ENCODE measurements at regions not wholly inside any gene's neighbourhood (a gene's known extent, or its start where the extent isn't known, plus 50 kb on each side); places are given as distances from the start of the nearest gene placed in this dataset.

GRCh38 chr9:87803623-87804345 lies 77.9 kb downstream of the CTSL start (continued):
- no peak for TF ChIP-seq SRSF1 (IDR thresholded peaks at IDR 0.05; ENCODE audit: low read depth, low read length)
- no peak for TF ChIP-seq POLR2G (IDR thresholded peaks at IDR 0.05; ENCODE audit: low read depth, low read length)
- peak; percentile 19 to 29; a peak in 2 of 4 replicates for TF ChIP-seq KDM1A (IDR thresholded peaks at IDR 0.05)
- TF ChIP-seq TAL1 (IDR thresholded peaks at IDR 0.05), result peak; percentile 95
- TF ChIP-seq VEZF1 (CRISPR knock-in tag; IDR thresholded peaks at IDR 0.05), result 0 out of 2 replicates have a peak, but pooled peaks have one; percentile 29
- TF ChIP-seq FOSL1 (tag; conservative IDR thresholded peaks at IDR 0.05), result 0 out of 2 replicates have a peak, but pooled peaks have one; percentile 15
- TF ChIP-seq ZNF217 (CRISPR knock-in tag; IDR thresholded peaks at IDR 0.05), result no peak
- TF ChIP-seq HMGN3 (IDR thresholded peaks at IDR 0.05; ENCODE audit: borderline replicate concordance, extremely low read depth, insufficient read length, low read depth, low read length), result no peak
- TF ChIP-seq AFF1 (IDR thresholded peaks at IDR 0.05; ENCODE audit: low read depth in 1 of 2, partially characterized antibody in 2 of 2), result no peak
- no peak for TF ChIP-seq ZNF398 (CRISPR knock-in tag; IDR thresholded peaks at IDR 0.05)
- TF ChIP-seq CREM (IDR thresholded peaks at IDR 0.05; ENCODE audit: low read depth), result peak; percentile 52; the same call in 1 of the 2 replicates
- no peak for TF ChIP-seq U2AF2 (optimal IDR thresholded peaks at IDR 0.05; ENCODE audit: low read depth, low read length)
- TF ChIP-seq MAZ (CRISPR knock-in tag; conservative IDR thresholded peaks at IDR 0.05 in 1 of 2, IDR thresholded peaks at IDR 0.05 in 1 of 2), result peak in 1 of 2 experiments; percentile 20; a peak in 1 of 4 replicates
- TF ChIP-seq NCOR1 (IDR thresholded peaks at IDR 0.05), result peak; percentile 90
- TF ChIP-seq CXXC5 (CRISPR knock-in tag; IDR thresholded peaks at IDR 0.05), result peak; percentile 67
- peak; percentile 48; the same call in 1 of the 2 replicates for TF ChIP-seq PHB2 (IDR thresholded peaks at IDR 0.05; ENCODE audit: low read depth)
- TF ChIP-seq TOE1 (IDR thresholded peaks at IDR 0.05; ENCODE audit: borderline replicate concordance), result no peak
- TF ChIP-seq TOE1 (CRISPR knock-in tag; IDR thresholded peaks at IDR 0.05; ENCODE audit: borderline replicate concordance, low read depth), result no peak
- TF ChIP-seq RAD51 (IDR thresholded peaks at IDR 0.05; ENCODE audit: borderline replicate concordance, low read depth), result peak; percentile 72
- TF ChIP-seq BCOR (IDR thresholded peaks at IDR 0.05), result no peak
